Superior temporal gyrus (tissue), 1 donor: ENCODE measurements at regions not wholly inside any gene's neighbourhood (a gene's known extent, or its start where the extent isn't known, plus 50 kb on each side); places are given as distances from the start of the nearest gene placed in this dataset.
"Not testable (repeated sequence)": the region's sequence is repeated elsewhere in the genome, so short reads cannot be mapped to it uniquely, and the experiment has no call there.

Experiments used
- DNase-seq: peaks from one replicate; pipeline ENCODE4 v3.0.0-alpha.2; 2016; ENCODE audit errors: extremely low spot score

DNA sequence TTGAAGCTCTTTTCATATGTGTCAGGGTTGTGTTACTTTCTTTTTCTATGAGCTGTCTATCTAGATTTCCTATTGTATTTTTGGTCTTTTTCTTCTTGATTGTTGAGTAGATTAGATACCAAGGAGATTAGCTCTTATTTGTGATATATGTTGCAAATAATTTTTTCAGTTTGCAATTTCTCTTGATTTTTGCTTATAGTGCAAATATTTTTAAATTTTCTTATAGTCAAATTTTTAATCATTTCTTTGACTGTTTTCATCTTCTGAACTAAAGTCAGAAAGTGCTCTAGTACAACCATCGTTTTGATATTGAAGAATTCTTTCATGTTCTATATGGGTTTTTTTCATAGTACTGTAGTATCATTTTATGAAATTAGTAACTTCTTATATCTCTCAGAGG lies 193.7 kb downstream of the OSTF1 start:
- DNase-seq, result no peak

DNA sequence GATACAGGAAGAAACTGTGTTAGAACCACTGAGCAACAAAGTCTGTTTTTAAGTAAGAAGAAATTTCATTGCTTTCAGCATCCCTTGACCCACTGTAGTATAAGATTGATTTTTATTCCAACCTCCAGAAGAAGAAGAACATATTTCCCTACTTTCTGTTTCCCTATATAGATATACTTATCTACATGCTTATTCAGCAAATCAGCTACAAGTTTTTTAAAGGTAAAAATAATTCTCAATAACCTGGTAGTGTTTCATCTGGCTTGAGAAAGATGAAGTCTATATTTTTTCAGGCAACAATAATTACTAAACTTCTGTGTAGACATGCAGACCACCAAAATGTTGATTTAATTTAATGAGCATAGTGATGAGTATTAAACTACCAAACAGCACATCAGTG lies 201.0 kb downstream of the OSTF1 start:
- DNase-seq, result no peak

DNA sequence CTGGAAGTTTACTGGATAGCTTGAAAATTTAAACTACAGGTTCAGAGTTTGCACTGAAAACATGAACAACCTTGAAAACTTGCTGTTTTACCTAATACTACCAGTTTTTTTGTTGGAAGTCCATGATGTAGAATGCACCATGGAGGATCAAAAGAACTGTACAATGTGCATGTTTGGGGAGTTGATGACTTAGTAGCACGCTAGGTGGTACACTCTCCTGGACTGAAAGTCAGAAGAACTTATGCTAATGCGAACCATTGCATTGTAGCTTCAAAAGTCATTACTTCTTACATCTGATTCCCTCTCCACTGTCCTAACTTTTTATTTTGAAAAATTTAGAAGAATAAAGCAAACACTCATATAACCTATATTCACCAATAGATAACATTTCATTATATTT lies 211.0 kb downstream of the OSTF1 start:
- DNase-seq, result no peak

DNA sequence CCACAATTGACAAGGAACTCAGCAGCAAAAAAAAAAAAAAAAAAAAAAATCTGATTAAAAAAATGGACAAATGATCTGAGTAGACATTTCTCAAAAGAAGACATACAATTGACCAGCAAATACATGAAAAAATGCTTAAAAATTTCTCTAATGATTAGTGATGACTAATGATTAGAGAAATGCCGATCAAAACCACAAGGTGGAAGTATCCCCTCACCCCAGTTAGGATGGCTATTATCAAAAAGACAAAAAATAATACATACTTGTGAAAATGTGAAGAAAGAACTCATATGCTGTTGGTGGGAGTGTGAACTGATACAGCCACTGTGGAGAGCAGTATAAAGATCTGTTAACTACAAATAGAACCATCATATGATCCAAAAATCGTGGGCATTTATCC lies 245.3 kb downstream of the OSTF1 start:
- DNase-seq, result no peak

DNA sequence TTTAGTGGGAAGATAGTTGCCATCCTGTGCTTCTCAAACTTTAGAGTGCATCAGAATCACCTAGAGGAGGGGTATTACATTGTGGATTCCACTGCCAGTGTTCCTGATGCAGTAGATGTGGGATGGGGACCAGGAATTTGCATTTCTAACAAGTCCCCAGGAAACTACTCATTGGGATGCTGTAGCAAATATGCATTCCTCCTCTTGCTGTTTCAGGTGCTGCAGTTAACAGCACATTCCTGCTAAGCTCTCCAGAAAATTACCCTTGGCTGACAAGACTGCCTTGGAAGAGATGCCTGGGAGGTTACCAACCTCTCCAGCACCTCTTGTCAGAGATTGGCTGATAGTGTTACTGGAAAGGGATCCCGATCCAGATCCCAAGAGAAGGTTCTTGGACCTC lies 270.5 kb downstream of the OSTF1 start:
- no peak for DNase-seq

DNA sequence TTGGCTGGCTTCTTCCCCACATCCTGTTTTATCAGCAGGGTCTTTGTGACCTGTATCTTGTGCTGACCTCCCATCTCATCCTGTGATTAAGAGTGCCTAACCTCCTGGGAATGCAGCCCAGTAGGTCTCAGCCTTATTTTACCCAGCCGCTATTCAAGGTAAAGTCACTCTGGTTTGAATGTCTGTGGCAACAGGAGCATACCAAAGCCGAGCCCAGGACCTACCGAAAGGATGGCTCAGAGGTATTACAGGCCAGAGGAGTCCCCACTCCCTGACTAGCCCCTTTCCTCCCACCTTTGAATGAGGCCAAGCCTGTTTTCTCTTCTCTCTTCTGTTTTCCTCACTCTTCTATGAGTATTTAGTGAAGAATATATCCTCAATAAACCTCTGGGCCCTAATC lies 271.3 kb downstream of the OSTF1 start:
- no peak for DNase-seq

DNA sequence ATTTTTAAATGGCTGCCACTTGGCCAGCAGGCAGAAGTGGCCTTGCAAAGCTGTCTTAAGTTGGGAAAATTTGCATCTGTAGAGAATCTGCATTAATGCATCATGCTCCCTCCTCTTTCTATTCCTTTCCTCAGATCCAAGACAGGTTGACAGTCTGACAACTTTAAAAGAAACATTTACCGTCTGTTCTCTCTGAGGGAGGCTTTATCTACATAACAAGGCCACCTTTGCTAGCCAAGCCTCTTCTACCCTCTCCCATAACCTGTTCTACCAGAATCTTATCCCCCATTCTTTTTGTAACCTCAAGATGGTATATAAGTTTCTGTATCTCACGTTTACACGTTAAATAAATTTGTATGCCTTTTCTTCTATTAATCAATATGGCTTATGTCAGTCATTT lies 271.9 kb downstream of the OSTF1 start:
- no peak for DNase-seq

DNA sequence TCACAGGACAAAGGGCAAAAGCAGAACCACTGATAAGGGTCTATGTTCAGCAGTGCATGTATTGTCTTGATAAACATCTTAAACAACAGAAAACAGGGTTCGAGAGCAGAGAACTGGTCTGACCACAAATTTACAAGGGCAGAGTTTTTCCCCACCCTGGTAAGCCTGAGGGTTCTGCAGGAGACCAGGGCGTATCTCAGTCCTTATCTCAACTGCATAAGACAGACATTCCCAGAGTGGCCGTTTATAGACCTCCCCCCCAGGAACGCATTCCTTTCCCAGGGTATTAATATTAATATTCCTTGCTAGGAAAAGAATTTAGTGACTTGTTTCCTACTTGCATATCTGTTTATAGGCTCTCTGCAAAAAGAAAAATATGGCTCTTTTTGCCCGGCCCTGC lies 274.1 kb downstream of the OSTF1 start:
- not testable (repeated sequence) for DNase-seq

DNA sequence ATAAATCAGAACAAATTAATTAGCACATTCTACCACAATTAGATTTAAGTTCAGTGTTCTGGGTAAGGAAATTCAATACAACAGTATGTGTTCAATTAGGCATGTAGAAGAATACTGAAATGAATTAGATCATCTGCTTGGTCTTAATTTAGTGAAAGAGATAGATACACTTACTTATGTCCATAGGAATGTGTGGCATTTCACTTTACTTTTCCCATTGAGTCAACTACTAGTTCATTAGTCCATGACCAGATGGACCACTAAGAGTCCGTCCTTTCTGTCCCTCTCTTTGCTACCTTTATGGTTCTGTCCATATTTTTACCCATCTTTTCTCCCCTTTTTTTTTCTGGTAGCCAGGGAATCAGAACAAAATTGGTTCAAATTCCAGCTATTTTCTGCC lies 276.9 kb downstream of the OSTF1 start:
- no peak for DNase-seq

DNA sequence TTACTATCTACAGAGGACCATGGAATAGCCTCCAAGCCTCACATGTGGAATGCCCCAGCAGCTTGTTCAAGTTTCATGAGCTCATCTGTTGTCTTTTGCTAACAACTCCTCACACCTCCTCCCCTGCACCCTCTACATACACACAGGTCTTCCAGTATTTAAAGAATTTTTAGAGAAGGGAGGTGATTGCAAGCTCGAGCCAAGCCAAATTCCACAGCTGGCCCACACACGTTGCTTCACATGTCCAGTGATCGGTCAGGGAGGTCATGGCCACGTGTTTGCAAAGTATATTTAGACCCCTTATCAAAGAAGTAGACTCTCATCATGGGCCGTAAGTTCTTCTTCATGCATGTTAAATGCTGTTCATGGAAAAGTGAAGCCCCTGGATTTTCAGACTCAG lies 281.7 kb downstream of the OSTF1 start:
- DNase-seq, result no peak

DNA sequence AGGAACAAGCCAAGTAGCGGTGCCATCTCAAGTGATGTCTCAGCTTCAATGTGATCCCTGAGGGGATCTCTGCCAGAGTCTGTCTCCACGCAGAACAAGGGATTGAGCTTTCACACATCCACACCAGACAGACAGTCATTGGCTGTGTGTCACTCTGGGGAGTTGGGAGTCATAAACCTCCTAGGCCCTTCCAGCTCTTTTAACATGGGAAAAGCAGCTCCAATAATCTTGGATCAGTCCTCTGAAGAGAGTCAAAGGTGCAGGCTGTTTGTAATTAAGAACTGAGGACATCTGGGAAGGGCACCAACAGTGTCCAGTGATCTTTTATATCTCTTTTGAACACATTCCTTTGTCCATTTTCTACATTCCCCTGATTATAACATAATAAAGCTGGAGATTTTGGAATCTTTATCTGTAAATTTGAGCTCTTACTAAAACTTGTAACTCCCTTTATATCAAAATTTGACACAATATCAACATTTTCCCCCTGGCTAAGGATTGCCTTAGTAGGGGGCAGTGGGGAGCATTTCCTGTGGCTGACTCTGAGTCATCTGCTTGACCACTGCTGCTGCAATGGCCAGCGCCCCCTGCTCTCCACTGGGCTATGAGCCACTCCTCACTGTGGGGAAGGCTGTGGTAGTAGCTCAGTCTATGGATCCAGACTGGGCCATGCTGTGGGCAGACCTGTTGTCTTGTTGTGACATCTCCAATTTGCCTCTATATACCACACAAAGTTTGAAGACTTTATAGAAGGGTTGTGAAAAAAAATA lies 284.4 kb downstream of the OSTF1 start:
- no peak for DNase-seq

DNA sequence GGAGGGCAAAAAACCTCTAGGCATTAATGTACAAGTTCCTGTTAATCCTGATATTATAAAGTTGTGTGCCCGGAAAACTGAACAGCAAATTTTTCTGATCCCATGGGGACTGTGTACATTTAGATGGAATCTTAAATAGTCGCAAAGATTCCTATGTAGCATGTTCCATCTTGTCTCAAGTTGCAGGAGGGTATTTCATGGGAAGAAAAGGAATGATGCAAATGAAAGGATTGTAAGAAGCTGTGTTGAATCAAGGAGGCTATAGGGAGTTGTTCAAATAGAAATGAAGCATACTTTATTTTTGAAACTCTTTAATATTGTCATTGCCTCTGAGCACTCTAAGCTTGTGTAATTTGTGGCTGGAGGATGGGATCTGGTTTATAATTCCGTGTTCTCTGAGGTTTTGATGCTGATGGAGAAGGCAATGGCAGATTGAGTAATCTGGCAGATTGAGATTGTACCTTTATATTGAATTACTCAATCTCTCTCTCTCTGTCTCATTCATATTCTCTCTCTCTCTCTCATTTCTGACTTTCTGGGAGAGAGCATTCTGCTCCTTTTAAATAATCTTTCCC lies 288.5 kb downstream of the OSTF1 start:
- DNase-seq, result no peak

DNA sequence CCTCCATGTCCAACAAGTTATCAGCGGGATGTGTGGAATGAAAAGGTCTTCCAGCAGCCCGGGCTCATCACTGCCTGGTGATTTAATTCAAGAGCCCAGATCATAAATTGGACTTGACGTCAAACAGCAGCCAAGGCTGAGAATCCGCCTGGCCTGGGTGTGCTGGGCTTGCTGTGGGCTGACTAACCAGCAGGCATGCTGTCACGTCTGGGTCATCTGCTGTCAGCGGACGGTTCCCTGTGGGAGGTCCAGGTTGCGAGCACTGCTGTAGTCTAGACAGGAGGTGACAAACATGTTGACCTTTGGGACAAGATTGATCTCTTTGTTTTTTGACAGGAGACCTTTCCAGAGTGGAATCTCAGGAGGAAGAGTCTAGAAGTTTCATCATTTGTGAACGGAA lies 289.7 kb downstream of the OSTF1 start:
- no peak for DNase-seq

DNA sequence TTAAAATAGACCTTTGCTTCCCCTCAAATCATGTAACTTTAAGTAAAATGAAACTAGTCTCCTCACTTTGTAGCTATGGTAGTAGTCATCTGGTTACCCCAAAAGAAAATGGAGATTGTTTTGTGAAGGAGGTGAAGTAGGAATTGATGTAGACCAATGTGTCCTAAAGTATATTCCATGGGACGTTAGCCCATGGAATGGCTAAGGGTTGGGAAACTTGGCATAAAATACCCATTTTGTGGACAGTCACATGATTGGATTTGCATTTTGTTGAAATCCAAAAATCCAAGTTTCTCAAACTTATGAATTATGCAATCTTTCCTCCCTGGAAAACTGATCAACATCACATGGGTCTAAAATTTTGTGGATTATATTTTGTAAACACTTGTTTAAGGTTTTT lies 290.6 kb downstream of the OSTF1 start:
- no peak for DNase-seq

DNA sequence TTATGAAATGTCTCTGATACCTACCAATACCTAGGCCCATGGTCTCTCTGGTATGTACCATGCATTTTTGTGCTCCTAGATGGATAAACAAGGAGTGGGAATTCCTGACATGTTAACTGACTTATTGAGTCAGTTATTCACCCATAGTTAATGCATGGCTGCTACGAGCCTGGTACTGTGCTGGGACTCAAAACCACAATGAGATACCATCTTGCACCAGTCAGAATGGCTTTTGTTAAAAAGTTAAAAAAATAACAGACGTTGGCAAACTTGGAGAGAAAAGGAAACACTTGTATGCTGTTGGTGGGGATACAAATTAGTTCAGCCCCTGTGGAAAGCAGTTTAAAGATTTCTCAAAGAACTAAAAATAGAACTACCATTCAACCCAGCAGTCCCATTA lies 293.8 kb downstream of the OSTF1 start:
- no peak for DNase-seq

DNA sequence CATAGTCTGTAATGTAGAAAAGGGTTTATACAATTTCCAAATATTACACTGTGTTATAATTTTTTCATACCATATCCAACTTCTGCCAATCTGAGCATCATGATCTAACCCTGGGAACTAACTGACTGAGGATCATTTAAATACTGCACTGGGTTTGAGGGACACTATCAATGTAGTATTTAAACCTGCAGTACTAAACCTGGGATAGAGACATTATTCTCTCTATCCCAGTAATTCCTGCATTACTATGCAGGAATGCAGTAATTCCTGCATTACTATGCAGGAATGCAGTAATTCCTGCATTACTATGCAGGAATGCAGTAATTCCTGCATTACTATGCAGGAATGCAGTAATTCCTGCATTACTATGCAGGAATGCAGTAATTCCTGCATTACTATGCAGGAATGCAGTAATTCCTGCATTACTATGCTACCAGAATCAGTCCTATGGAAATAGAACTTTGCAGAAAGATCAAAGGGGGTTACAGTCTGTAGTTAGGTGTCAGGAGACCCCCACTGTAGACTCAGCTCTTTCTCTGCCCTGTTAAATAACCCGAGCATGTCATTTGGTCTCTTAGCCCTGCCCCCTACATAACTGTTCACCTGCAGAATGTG lies 295.2 kb downstream of the OSTF1 start:
- DNase-seq, result not testable (repeated sequence)

DNA sequence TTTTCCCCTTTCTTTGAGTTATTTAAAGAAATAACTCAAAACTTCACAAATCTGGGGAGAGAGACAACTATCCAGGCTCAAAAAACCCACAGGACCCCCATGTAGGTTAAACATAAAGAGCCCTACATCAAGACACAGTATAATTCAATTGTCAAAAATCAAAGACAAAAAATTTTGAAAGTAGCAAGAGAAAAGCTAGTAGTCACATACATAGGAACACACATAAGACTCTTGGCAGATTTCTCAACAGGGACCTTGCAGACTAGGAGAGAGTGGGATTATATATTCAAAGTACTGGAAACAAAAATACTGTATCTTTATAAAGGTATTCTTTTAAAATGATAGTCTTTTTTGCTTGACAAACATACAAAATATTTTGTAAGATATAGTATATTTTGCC lies 296.9 kb downstream of the OSTF1 start:
- DNase-seq, result no peak

DNA sequence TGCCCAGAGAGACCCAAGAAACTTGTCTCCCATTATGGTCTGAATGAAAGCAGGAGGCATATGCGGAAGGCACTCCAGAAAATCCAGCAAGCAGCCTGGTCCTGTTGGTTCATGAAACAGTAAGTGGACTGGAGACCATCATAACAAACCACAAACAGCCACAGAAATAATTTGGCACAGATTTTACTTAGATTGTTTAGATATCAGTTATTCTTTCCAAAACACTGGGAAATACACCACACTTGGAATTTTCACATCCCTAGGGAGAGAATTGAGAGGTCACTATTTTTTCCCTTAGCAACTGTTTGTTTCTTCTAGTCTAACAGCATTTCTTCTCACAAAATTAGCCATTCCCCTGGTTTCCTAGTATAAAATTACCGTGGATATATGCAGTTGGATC lies 300.8 kb downstream of the OSTF1 start:
- no peak for DNase-seq

DNA sequence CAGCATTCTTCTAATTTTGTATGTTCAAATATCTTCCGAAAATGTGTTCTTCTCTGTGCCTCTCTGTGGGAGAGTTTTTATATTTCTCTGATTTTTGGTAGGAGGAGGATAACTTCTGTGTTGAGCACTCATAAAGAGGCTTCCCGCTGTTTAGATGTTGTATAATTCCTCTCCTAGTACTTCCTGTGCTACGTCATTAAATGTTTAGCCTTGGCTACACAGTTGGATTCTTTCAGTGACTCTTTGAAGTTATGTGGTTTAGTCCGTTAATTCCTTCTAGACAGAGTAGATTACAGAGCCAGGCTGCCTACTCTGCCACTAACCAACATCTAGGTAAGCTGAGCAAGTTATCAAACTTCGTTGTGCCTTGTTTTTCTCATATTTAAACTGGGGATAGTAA lies 302.6 kb downstream of the OSTF1 start:
- no peak for DNase-seq

DNA sequence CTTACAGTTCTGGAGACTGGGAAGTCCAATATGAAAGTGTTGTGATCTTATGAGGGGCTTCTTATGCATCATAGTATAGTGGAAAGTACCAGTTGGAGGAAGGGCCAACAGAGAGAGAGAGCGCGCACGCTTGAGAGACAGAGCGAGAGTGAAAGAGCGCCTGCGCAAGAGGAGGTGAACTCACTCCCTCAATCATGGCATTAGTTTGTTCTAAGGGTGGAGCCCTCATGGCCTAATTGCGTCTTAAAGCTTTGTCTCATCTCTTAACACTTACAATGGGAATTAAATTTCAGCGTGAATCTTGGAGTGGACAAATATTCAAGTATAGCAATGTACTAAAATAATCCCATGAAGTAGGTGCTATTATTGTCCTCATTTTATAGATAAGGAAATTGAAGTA lies 303.2 kb downstream of the OSTF1 start:
- no peak for DNase-seq

DNA sequence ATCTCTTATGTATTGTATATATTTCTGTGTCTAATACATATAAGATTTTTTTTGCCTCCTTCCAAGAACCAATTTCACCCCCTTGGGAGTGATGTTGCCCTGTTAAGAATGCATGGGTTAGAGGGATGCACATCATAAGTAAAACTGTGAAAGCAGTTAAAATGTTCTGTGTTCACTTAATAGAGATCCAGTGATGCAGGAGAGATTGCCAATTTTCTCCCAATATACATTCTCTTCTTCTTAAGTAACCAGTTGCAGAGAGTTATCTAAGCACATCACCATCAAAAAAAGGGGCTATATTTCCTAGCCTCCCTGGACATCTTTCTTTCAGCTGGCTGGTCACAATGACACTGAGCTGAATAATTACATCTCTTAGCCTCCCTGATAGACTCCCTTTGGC lies 307.0 kb downstream of the OSTF1 start:
- no peak for DNase-seq

DNA sequence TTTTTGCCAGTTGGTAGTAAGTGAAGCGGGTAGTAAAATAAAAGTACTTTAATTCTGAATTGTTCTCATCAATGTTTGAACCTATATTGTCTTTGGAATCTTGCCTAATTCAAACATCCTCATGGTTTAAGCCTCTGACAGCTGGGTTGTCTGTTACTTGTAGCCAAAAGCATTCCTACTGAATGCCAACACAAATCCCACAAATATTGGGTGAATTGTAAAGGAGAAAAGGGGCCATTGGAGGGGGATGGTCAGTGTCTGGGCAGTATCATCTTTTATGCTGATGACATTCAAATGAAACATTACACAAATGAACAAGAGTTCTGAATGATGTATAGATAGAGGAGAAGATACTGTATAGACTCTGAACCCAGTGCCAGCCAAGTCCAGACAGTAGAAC lies 309.5 kb downstream of the OSTF1 start:
- DNase-seq, result no peak

DNA sequence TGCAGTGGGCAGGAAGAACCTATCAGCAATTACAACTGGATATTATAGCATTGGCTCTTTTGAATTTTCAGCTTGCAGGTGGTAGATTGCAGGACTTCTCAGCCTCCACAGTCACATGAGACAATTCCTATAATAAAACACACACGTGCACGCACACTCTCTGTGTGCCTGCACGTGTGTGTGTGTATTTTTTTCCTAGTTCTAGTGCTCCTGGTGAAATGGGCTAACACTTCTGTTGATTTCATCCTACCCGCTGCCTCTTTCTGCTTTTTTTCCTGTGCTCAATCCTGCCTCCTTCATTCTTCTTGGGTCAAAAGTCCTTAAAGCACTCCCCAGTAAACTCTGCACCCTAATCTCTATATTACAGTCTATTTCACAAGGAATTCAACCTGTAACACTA lies 320.1 kb downstream of the OSTF1 start:
- no peak for DNase-seq

DNA sequence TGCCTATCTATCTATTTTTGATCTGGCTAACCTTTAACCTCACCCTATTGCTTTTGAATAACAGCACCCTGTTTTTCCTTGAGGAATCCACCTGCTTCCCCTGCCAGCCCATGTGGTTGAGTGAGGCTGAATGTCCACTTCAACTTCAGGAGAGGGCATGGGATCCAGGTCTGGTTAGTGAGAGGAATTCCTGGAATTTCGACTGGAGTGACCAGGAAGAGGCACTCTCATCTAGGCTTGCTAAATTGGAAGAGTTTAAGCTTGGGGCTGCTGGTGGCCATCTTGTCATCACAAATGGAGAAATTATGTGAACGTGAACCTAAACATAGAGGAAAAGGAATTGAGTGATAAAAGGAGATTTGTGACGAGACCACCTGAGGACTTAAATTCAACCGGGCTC lies 322.1 kb downstream of the OSTF1 start:
- no peak for DNase-seq
